LNCaP clone FGC (cell line): ENCODE measurements at regions not wholly inside any gene's neighbourhood (a gene's known extent, or its start where the extent isn't known, plus 50 kb on each side); places are given as distances from the start of the nearest gene placed in this dataset.

Source experiments
- DNase-seq: peaks from one replicate; pipeline ENCODE4 v3.0.0-alpha.2; 2011; ENCODE audit warnings: low read depth
- H3K4me3 ChIP-seq: 2 replicates; pipeline ENCODE4 v1.5.1; 2011; ENCODE audit warnings: mild to moderate bottlenecking, low read depth, low read length, control low read depth
- CTCF ChIP-seq: IDR thresholded peaks from 2 replicates; pipeline ENCODE4 v1.5.1; 2012; ENCODE audit warnings: mild to moderate bottlenecking; ENCODE audit not compliant: control insufficient read depth, insufficient read depth; ENCODE audit errors: extremely low read depth

- no peak for DNase-seq
- no peak for TF ChIP-seq CTCF
Observed at GRCh38 chr18:11520536-11520935, 88.9 kb upstream of the SLC35G4 start.

GRCh38 chr18:11518788-11519685 is 90.4 kb upstream of the SLC35G4 start:
- TF ChIP-seq CTCF = peak; percentile 92
- no peak overlapping the region for H3K4me3 ChIP-seq
- DNase-seq = peak; percentile 30

More at GRCh38 chr18:11520536-11520935, 88.9 kb upstream of the SLC35G4 start:
- no peak overlapping the region for H3K4me3 ChIP-seq

DNA sequence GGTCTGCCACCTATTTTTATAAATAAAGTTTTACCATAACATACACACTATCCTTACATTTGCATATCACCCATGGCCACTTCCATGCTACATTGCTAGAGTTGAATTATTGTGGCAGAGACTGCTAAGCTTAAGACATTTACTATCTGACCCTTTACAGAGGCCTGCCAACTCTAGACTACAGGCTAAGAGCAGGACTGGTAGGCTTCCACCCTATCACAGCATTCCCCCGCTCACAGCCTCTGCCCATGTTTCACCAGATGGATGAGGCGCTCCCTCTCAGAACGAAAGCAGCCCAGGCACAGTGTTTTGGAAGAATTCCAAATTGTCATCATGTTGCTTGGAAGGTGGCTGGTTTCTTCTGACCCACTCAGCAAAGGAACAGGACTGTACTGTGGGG is 91.7 kb upstream of the SLC35G4 start:
- H3K4me3 ChIP-seq = no peak overlapping the region
- TF ChIP-seq CTCF = no peak
- no peak for DNase-seq

DNA sequence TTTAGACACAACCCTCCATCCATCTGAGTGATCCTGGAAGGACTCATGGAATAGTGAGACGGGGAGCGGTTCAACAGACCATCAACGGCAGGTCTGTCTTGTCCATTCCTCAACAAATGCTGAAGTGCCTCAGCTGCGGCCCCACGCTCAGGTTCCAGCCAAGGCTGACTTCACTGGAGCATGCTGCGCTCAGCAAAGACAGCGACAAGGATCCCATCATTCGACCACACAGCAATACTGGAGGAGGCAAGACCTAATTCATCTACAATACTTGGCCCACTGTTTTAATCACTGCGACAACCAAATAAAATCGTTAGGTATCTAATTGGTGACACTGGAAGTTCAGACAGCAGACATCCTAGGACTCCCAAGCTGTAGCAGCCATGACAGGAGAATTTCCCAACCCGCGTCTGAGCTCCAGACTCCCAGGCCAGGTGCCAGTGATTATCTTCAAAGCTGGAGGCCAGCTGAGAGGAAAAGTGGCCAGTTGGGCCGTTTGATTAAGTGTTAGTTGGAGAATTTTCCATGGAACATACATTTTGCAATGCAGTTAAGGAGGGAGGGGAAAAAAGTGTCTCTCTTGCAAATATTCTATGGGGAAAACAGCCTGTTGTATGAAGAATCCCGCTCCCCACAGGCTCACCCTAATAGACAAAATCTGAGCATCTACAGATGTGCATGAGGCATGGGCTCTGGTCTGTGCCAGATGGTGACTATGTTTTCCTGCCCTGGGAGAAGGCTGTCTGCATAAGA is 92.5 kb upstream of the SLC35G4 start:
- H3K4me3 ChIP-seq = no peak overlapping the region
- DNase-seq = no peak
- no peak for TF ChIP-seq CTCF

- no peak for TF ChIP-seq CTCF
- no peak for DNase-seq
- H3K4me3 ChIP-seq = no peak overlapping the region
Observed at GRCh38 chr18:11514267-11514666, 95.1 kb upstream of the SLC35G4 start.

GRCh38 chr18:11512096-11513025 is 97.0 kb upstream of the SLC35G4 start:
- peak; percentile 10 for DNase-seq
- peak; percentile 89 for TF ChIP-seq CTCF
- no peak overlapping the region for H3K4me3 ChIP-seq
